OCI-LY7 (cell line): ENCODE measurements at regions not wholly inside any gene's neighbourhood (a gene's known extent, or its start where the extent isn't known, plus 50 kb on each side); places are given as distances from the start of the nearest gene placed in this dataset.

ENCODE experiments used
- EZH2phosphoT487 ChIP-seq: fragments of 200-600 bp; sonication (generic); IDR thresholded peaks from 2 replicates; pipeline ENCODE4 v1.6.1; 2018; ENCODE audit warnings: low read depth, borderline replicate concordance, mild to moderate bottlenecking, mixed run types, antibody characterized with exemption, low read length, moderate library complexity, mixed read lengths
- TF ChIP-seq, protein P1 (sequence below): fragments of 200-600 bp; sonication (generic); conservative IDR thresholded peaks from 2 replicates; pipeline ENCODE4 v1.5.1; 2014; ENCODE audit warnings: mild to moderate bottlenecking, antibody characterized with exemption, low read length, moderate library complexity, mixed read lengths

DNA sequence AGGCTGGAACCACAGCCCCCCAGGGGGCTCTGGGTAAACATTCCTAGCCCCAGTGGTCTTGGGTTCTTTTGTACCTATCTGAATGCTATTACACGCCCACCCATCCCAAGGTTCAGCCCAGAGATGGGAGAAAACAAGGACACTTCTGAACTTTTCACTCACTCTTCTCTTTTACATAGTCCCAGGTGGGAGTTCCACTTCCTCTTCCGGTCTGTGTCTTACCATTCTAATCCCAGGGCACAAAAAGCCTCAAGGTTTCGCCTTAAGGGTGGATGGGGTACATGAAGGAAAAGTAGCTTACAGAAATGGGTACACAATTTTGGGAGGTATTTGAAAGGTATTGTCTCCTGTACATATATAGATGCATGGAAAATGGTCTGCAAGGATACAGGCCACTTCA is 79.0 kb downstream of the TMEM30B start:
- TF ChIP-seq, protein P1, sequence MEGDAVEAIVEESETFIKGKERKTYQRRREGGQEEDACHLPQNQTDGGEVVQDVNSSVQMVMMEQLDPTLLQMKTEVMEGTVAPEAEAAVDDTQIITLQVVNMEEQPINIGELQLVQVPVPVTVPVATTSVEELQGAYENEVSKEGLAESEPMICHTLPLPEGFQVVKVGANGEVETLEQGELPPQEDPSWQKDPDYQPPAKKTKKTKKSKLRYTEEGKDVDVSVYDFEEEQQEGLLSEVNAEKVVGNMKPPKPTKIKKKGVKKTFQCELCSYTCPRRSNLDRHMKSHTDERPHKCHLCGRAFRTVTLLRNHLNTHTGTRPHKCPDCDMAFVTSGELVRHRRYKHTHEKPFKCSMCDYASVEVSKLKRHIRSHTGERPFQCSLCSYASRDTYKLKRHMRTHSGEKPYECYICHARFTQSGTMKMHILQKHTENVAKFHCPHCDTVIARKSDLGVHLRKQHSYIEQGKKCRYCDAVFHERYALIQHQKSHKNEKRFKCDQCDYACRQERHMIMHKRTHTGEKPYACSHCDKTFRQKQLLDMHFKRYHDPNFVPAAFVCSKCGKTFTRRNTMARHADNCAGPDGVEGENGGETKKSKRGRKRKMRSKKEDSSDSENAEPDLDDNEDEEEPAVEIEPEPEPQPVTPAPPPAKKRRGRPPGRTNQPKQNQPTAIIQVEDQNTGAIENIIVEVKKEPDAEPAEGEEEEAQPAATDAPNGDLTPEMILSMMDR = no peak
- TF ChIP-seq EZH2phosphoT487 = no peak
